ENCODE measurements at regions not wholly inside any gene's neighbourhood (a gene's known extent, or its start where the extent isn't known, plus 50 kb on each side); places are given as distances from the start of the nearest gene placed in this dataset.

GRCh38 chr12:90246688-90247087 lies 538.0 kb upstream of the ATP2B1 start:
- no peak for TF ChIP-seq CTCF (IDR thresholded peaks at IDR 0.05; ENCODE audit: insufficient read depth, low read length)
- no peak overlapping the region for H3K4me3 ChIP-seq (ENCODE audit: low read depth, low read length)
- no peak for DNase-seq (ENCODE audit: low read depth)

- H3K4me3 ChIP-seq (ENCODE audit: low read depth, low read length): no peak overlapping the region
- TF ChIP-seq CTCF (IDR thresholded peaks at IDR 0.05; ENCODE audit: insufficient read depth, low read length): no peak
- peak; percentile 33 for DNase-seq (ENCODE audit: low read depth)
These were observed 536.8 kb upstream of the ATP2B1 start for GRCh38 chr12:90245391-90245790.

- no peak overlapping the region for H3K4me3 ChIP-seq (ENCODE audit: low read depth, low read length)
- TF ChIP-seq CTCF (IDR thresholded peaks at IDR 0.05; ENCODE audit: insufficient read depth, low read length): no peak
- DNase-seq (ENCODE audit: low read depth): no peak
These were observed 535.6 kb upstream of the ATP2B1 start for GRCh38 chr12:90244232-90244631.

- TF ChIP-seq CTCF (IDR thresholded peaks at IDR 0.05; ENCODE audit: insufficient read depth, low read length): no peak
- no peak overlapping the region for H3K4me3 ChIP-seq (ENCODE audit: low read depth, low read length)
These were observed 534.6 kb upstream of the ATP2B1 start for GRCh38 chr12:90243211-90243610.

GRCh38 chr12:90239732-90240260 lies 531.2 kb upstream of the ATP2B1 start:
- H3K4me3 ChIP-seq (ENCODE audit: low read depth, low read length): no peak overlapping the region
- TF ChIP-seq CTCF (IDR thresholded peaks at IDR 0.05; ENCODE audit: insufficient read depth, low read length): no peak
- no peak for DNase-seq (ENCODE audit: low read depth)

More at GRCh38 chr12:90243211-90243610, 534.6 kb upstream of the ATP2B1 start:
- no peak for DNase-seq (ENCODE audit: low read depth)

- DNase-seq (ENCODE audit: low read depth): no peak
- TF ChIP-seq CTCF (IDR thresholded peaks at IDR 0.05; ENCODE audit: insufficient read depth, low read length): no peak
- H3K4me3 ChIP-seq (ENCODE audit: low read depth, low read length): no peak overlapping the region
These were observed 530.1 kb upstream of the ATP2B1 start for GRCh38 chr12:90238663-90239271.

GRCh38 chr12:90237841-90238240 lies 529.2 kb upstream of the ATP2B1 start:
- no peak for DNase-seq (ENCODE audit: low read depth)
- no peak for TF ChIP-seq CTCF (IDR thresholded peaks at IDR 0.05; ENCODE audit: insufficient read depth, low read length)

More at GRCh38 chr12:90237841-90238240, 529.2 kb upstream of the ATP2B1 start:
- H3K4me3 ChIP-seq (ENCODE audit: low read depth, low read length): no peak overlapping the region
